Natural killer cell (primary cell): ENCODE measurements at regions not wholly inside any gene's neighbourhood (a gene's known extent, or its start where the extent isn't known, plus 50 kb on each side); places are given as distances from the start of the nearest gene placed in this dataset.

Experiments
- ATAC-seq, 3 donors: fragments of 150-1000 bp in 2 of 3; fragments of 200-7000 bp in 1 of 3; cut with Tn5 transposase; 1 replicate in 1 of 3; 2 replicates in 2 of 3; pipeline ENCODE4 v1.10.0; 2021; ENCODE audit warnings: mild to moderate bottlenecking in 2 of 3, moderate library complexity in 2 of 3
- DNase-seq, 2 donors: peaks; one replicate each; pipeline versions ENCODE4 v3.0.0 to v3.0.0-alpha.2; 2013 to 2021; ENCODE audit warnings: mixed read lengths in 1 of 2
- H3K27ac ChIP-seq: one replicate; pipeline ENCODE4 v1.5.1; 2013; ENCODE audit warnings: mild to moderate bottlenecking, low read length
- H3K27me3 ChIP-seq: one replicate; pipeline ENCODE4 v1.6.1; 2013; ENCODE audit warnings: low read length; ENCODE audit not compliant: control insufficient read depth, insufficient read depth
- H3K36me3 ChIP-seq: one replicate; pipeline ENCODE4 v1.6.1; 2013; ENCODE audit warnings: low read length; ENCODE audit not compliant: control insufficient read depth, insufficient read depth
- H3K4me1 ChIP-seq: one replicate; pipeline ENCODE4 v1.6.1; 2013; ENCODE audit warnings: low read length; ENCODE audit not compliant: control insufficient read depth, insufficient read depth
- H3K4me3 ChIP-seq: one replicate; pipeline ENCODE4 v1.5.1; 2013; ENCODE audit warnings: low read length
- H3K9me3 ChIP-seq: one replicate; pipeline ENCODE4 v1.6.1; 2013; ENCODE audit warnings: low read length; ENCODE audit not compliant: control insufficient read depth, insufficient read depth
- H3K27ac Mint-ChIP-seq, 2 donors: one replicate each; pipeline ENCODE4 v1.8.0; 2022; ENCODE audit warnings: mild to moderate bottlenecking in 2 of 2, mixed read lengths in 2 of 2, moderate library complexity in 1 of 2
- H3K27me3 Mint-ChIP-seq, 2 donors: one replicate each; pipeline ENCODE4 v1.8.0; 2022; ENCODE audit warnings: low read depth in 2 of 2, mixed read lengths in 2 of 2
- H3K36me3 Mint-ChIP-seq: one replicate; pipeline ENCODE4 v1.8.0; 2022; ENCODE audit warnings: mixed read lengths
- H3K4me1 Mint-ChIP-seq, 2 donors: one replicate each; pipeline ENCODE4 v1.8.0; 2022; ENCODE audit warnings: mixed read lengths in 2 of 2
- H3K4me3 Mint-ChIP-seq: one replicate; pipeline ENCODE4 v1.8.0; 2022; ENCODE audit warnings: mild to moderate bottlenecking, moderate library complexity, mixed read lengths
- H3K9me3 Mint-ChIP-seq, 2 donors: one replicate each; pipeline ENCODE4 v1.8.0; 2022; ENCODE audit warnings: mixed read lengths in 2 of 2
- CTCF ChIP-seq: fragments of 200-600 bp; IDR thresholded peaks from one replicate; pipeline ENCODE4 v1.8.0; 2022; ENCODE audit warnings: antibody characterized with exemption
- WGBS: methylation state at CpG from one replicate; pipeline ENCODE4 v1.1.7; 2013; ENCODE audit warnings: missing lambda C conversion rate; ENCODE audit not compliant: insufficient coverage; 5-methylcytosine and 5-hydroxymethylcytosine counted together
- intact Hi-C: fragments of 100-400 bp; cut with micrococcal nuclease; formaldehyde crosslinking; loops from one replicate; pipeline ENCODE4 v1.14.2; 2022

- DNase-seq (no peak), ATAC-seq (no peak)
- no peaks in the 10 kb centered on the region for H3K9me3 Mint-ChIP-seq
- Histone ChIP-seq H3K27me3 (no peaks in the 10 kb centered on the region), H3K4me1 (no peaks in the 10 kb centered on the region), H3K27ac (no peak overlapping the region), H3K4me3 (no peak overlapping the region), H3K9me3 (no peaks in the 10 kb centered on the region), H3K36me3 (no peaks in the 10 kb centered on the region)
- no peak overlapping the region for H3K4me3 Mint-ChIP-seq
- H3K4me1 Mint-ChIP-seq, result no peaks in the 10 kb centered on the region
- 84% methylated on average over 4 of the region's 4 CpGs for WGBS
- no peak for TF ChIP-seq CTCF
- intact Hi-C loops, result no loop called here
- H3K36me3 Mint-ChIP-seq, result no peaks in the 10 kb centered on the region
- peaks cover 7 to 9% of the 10 kb centered on the region in 2 donors for H3K27me3 Mint-ChIP-seq
- no peak overlapping the region for H3K27ac Mint-ChIP-seq
Observed at GRCh38 chr13:40060296-40061007, 405.0 kb downstream of the COG6 start.

- WGBS, result 91% methylated on average over 6 of the region's 7 CpGs
- Mint-ChIP-seq H3K36me3 (no peaks in the 10 kb centered on the region), H3K4me1 (no peaks in the 10 kb centered on the region), H3K27ac (no peak overlapping the region), H3K27me3 (peaks cover 0 to 7% of the 10 kb centered on the region in 2 donors), H3K9me3 (no peaks in the 10 kb centered on the region), H3K4me3 (no peak overlapping the region)
- DNase-seq, result no peak
- H3K9me3 ChIP-seq, result no peaks in the 10 kb centered on the region
- no peaks in the 10 kb centered on the region for H3K36me3 ChIP-seq
- no peak for TF ChIP-seq CTCF
- H3K27ac ChIP-seq, result no peak overlapping the region
- H3K27me3 ChIP-seq, result no peaks in the 10 kb centered on the region
- no peak overlapping the region for H3K4me3 ChIP-seq
- no peaks in the 10 kb centered on the region for H3K4me1 ChIP-seq
- no peak for ATAC-seq
- intact Hi-C loops, result no loop called here
Observed at GRCh38 chr13:40061466-40062450, 406.3 kb downstream of the COG6 start.

- intact Hi-C loops, result no loop called here
- Histone ChIP-seq H3K27me3 (no peaks in the 10 kb centered on the region), H3K27ac (no peak overlapping the region), H3K36me3 (no peaks in the 10 kb centered on the region), H3K9me3 (no peaks in the 10 kb centered on the region), H3K4me1 (no peaks in the 10 kb centered on the region), H3K4me3 (no peak overlapping the region)
- Mint-ChIP-seq H3K36me3 (no peaks in the 10 kb centered on the region), H3K27ac (no peak overlapping the region), H3K4me3 (no peak overlapping the region), H3K4me1 (no peaks in the 10 kb centered on the region), H3K9me3 (no peaks in the 10 kb centered on the region), H3K27me3 (peaks cover 0 to 7% of the 10 kb centered on the region in 2 donors)
- ATAC-seq, result no peak
- WGBS, result 75% methylated on average over 6 of the region's 8 CpGs
- DNase-seq, result no peak
- TF ChIP-seq CTCF, result no peak
Observed at GRCh38 chr13:40063278-40063698, 407.8 kb downstream of the COG6 start.
